H9 (cell line): ENCODE measurements at regions not wholly inside any gene's neighbourhood (a gene's known extent, or its start where the extent isn't known, plus 50 kb on each side); places are given as distances from the start of the nearest gene placed in this dataset.

Experiments
- DNase-seq: peaks from one replicate; pipeline ENCODE4 v3.0.0-alpha.2; 2017
- H2AFZ ChIP-seq: one replicate; pipeline ENCODE4 v1.6.1; 2013; ENCODE audit warnings: mild to moderate bottlenecking, low read length, control low read depth, moderate library complexity
- H2AK5ac ChIP-seq: 2 replicates; pipeline ENCODE4 v1.6.1; 2013; ENCODE audit warnings: low read length, control low read depth, mixed read lengths; ENCODE audit not compliant: insufficient read length
- H2BK120ac ChIP-seq: one replicate; pipeline ENCODE4 v1.6.1; 2013; ENCODE audit warnings: low read depth, mild to moderate bottlenecking, low read length, control low read depth, inconsistent platforms; ENCODE audit not compliant: poor library complexity, severe bottlenecking
- H2BK12ac ChIP-seq: 2 replicates; pipeline ENCODE4 v1.6.1; 2013; ENCODE audit warnings: low read length, control low read depth, mixed read lengths, low read depth; ENCODE audit not compliant: insufficient read length
- H2BK15ac ChIP-seq: 2 replicates; pipeline ENCODE4 v1.6.1; 2013; ENCODE audit warnings: low read depth, low read length, control low read depth
- H2BK20ac ChIP-seq: one replicate; pipeline ENCODE4 v1.6.1; 2013; ENCODE audit warnings: low read depth, mild to moderate bottlenecking, low read length, control low read depth, inconsistent platforms; ENCODE audit not compliant: poor library complexity, severe bottlenecking
- H2BK5ac ChIP-seq: 2 replicates; pipeline ENCODE4 v1.6.1; 2013; ENCODE audit warnings: low read length, control low read depth, mixed read lengths; ENCODE audit not compliant: insufficient read length
- H3K14ac ChIP-seq: 2 replicates; pipeline ENCODE4 v1.6.1; 2013; ENCODE audit warnings: low read length, control low read depth; ENCODE audit not compliant: insufficient read depth
- H3K18ac ChIP-seq: 2 replicates; pipeline ENCODE4 v1.6.1; 2013; ENCODE audit warnings: low read depth, mild to moderate bottlenecking, mixed read lengths, low read length, control low read depth; ENCODE audit not compliant: insufficient read length
- H3K23ac ChIP-seq: 2 replicates; pipeline ENCODE4 v1.6.1; 2013; ENCODE audit warnings: low read length, control low read depth, mixed read lengths, low read depth; ENCODE audit not compliant: insufficient read length
- H3K23me2 ChIP-seq: 2 replicates; pipeline ENCODE4 v1.6.1; 2013; ENCODE audit warnings: low read depth, mild to moderate bottlenecking, mixed read lengths, low read length, control low read depth; ENCODE audit not compliant: insufficient read length, poor library complexity, severe bottlenecking
- H3K27ac ChIP-seq: 2 replicates; pipeline ENCODE4 v1.5.1; 2013; ENCODE audit warnings: low read length, control low read depth, mixed read lengths, low read depth; ENCODE audit not compliant: insufficient read length
- H3K27me3 ChIP-seq: 2 replicates; pipeline ENCODE4 v1.6.1; 2013; ENCODE audit warnings: low read length, control low read depth, inconsistent platforms; ENCODE audit not compliant: insufficient read depth
- H3K4ac ChIP-seq: 2 replicates; pipeline ENCODE4 v1.6.1; 2013; ENCODE audit warnings: low read depth, mild to moderate bottlenecking, control low read depth, inconsistent platforms, low read length, moderate library complexity
- H3K4me1 ChIP-seq: 2 replicates; pipeline ENCODE4 v1.6.1; 2013; ENCODE audit warnings: low read length, control low read depth, inconsistent platforms; ENCODE audit not compliant: insufficient read depth
- H3K4me2 ChIP-seq: 2 replicates; pipeline ENCODE4 v1.6.1; 2013; ENCODE audit warnings: low read length, control low read depth, mixed read lengths; ENCODE audit not compliant: insufficient read length, insufficient read depth
- H3K56ac ChIP-seq: 2 replicates; pipeline ENCODE4 v1.6.1; 2013; ENCODE audit warnings: low read depth, mild to moderate bottlenecking, mixed read lengths, low read length, control low read depth; ENCODE audit not compliant: insufficient read length
- H3K79me1 ChIP-seq: 2 replicates; pipeline ENCODE4 v1.6.1; 2013; ENCODE audit warnings: low read depth, mild to moderate bottlenecking, moderate library complexity, low read length, control low read depth, inconsistent platforms; ENCODE audit not compliant: insufficient read depth, poor library complexity, severe bottlenecking
- H3K79me2 ChIP-seq: 2 replicates; pipeline ENCODE4 v1.6.1; 2013; ENCODE audit warnings: low read length, control low read depth, inconsistent platforms; ENCODE audit not compliant: insufficient read depth
- H3K9ac ChIP-seq: 2 replicates; pipeline ENCODE4 v1.6.1; 2013; ENCODE audit warnings: low read length, control low read depth, mixed read lengths; ENCODE audit not compliant: insufficient read length; ENCODE audit errors: extremely low read depth
- H3K9me3 ChIP-seq: one replicate; pipeline ENCODE4 v1.6.1; 2013; ENCODE audit warnings: low read depth, low read length, inconsistent platforms; ENCODE audit not compliant: control insufficient read depth
- H3T11ph ChIP-seq: one replicate; pipeline ENCODE4 v1.6.1; 2013; ENCODE audit warnings: mild to moderate bottlenecking, low read length, control low read depth, inconsistent platforms
- H4K20me1 ChIP-seq: one replicate; pipeline ENCODE4 v1.6.1; 2013; ENCODE audit not compliant: control insufficient read depth, insufficient read length, insufficient read depth
- H4K5ac ChIP-seq: 2 replicates; pipeline ENCODE4 v1.6.1; 2013; ENCODE audit warnings: low read depth, mild to moderate bottlenecking, mixed read lengths, low read length, control low read depth; ENCODE audit not compliant: insufficient read length
- H4K8ac ChIP-seq: replicated peaks from 2 replicates; pipeline ENCODE4 v1.6.1; 2013; ENCODE audit warnings: low read length, control low read depth, mixed read lengths, low read depth; ENCODE audit not compliant: insufficient read length
- H4K91ac ChIP-seq: 2 replicates; pipeline ENCODE4 v1.6.1; 2013; ENCODE audit warnings: low read depth, mild to moderate bottlenecking, moderate library complexity, mixed read lengths, low read length, control low read depth; ENCODE audit not compliant: insufficient read length
- H3K27ac Mint-ChIP-seq, 3 experiments: 2 replicates in 2 of 3; 3 replicates in 1 of 3; pipeline ENCODE4 v1.8.0; 2020 to 2021; ENCODE audit warnings: mixed read lengths in 3 of 3, mild to moderate bottlenecking in 1 of 3, moderate library complexity in 1 of 3
- H3K27me3 Mint-ChIP-seq: 2 replicates; pipeline ENCODE4 v1.8.0; 2021; ENCODE audit warnings: low read depth, mild to moderate bottlenecking, moderate library complexity, mixed read lengths
- H3K36me3 Mint-ChIP-seq, 3 experiments: 2 replicates in 2 of 3; 3 replicates in 1 of 3; pipeline ENCODE4 v1.8.0; 2020 to 2021; ENCODE audit warnings: low read depth in 3 of 3, mixed read lengths in 3 of 3; ENCODE audit not compliant: insufficient read depth in 1 of 3
- H3K4me1 Mint-ChIP-seq, 2 experiments: 2 replicates each; pipeline ENCODE4 v1.8.0; 2020; ENCODE audit warnings: mixed read lengths in 2 of 2
- H3K4me3 Mint-ChIP-seq, 2 experiments: 2 replicates in 1 of 2; 3 replicates in 1 of 2; pipeline ENCODE4 v1.8.0; 2020 to 2021; ENCODE audit warnings: mild to moderate bottlenecking in 2 of 2, mixed read lengths in 2 of 2, moderate library complexity in 1 of 2
- H3K9me3 Mint-ChIP-seq, 2 experiments: 2 replicates in 1 of 2; 3 replicates in 1 of 2; pipeline ENCODE4 v1.8.0; 2020; ENCODE audit warnings: mild to moderate bottlenecking in 2 of 2, mixed read lengths in 2 of 2, moderate library complexity in 1 of 2
- CTCF ChIP-seq: fragments of 200-600 bp; sonication (generic); conservative IDR thresholded peaks from 3 replicates; pipeline ENCODE4 v1.8.0; 2021; ENCODE audit warnings: antibody characterized with exemption, mild to moderate bottlenecking
- WGBS: extraction: QIAGEN DNeasy Blood & Tissue Kit; methylation state at CpG from one replicate; pipeline ENCODE4 v1.1.7; 2013; ENCODE audit warnings: missing lambda C conversion rate, low lambda C conversion rate, mixed read lengths; ENCODE audit not compliant: insufficient read length; ENCODE audit errors: extremely low coverage; 5-methylcytosine and 5-hydroxymethylcytosine counted together

DNA sequence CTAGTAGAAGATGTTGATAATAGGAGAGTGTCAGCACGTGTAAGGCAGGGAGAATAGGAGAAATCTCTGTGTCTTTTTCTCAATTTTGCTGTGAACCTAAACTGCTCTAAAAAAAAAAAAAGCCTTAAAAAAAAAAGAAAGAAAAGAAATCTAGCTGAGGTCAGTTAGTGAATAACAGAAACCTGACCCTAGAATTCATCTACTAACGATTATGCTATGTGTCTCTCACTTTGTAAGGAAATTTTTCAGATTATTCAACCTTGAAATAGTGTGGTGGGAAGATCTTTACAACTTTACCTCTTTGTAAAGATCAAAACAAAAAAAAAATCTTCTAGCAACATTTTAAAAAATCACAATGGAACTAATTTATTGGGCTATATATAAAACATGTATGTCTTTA lies 995.7 kb downstream of the GALC start:
- Mint-ChIP-seq H3K4me1 (no peaks in the 10 kb centered on the region), H3K9me3 (no peaks in the 10 kb centered on the region), H3K36me3 (no peaks in the 10 kb centered on the region), H3K27me3 (no peaks in the 10 kb centered on the region), H3K4me3 (no peak overlapping the region), H3K27ac (no peak overlapping the region)
- WGBS: no CpG with 5 or more reads among the region's 2 CpGs
- no peak overlapping the region for H2BK120ac ChIP-seq
- H3K27me3 ChIP-seq: no peaks in the 10 kb centered on the region
- no peak overlapping the region for H3K56ac ChIP-seq
- no peaks in the 10 kb centered on the region for H3K4me1 ChIP-seq
- H3K23ac ChIP-seq: no peak overlapping the region
- H3K4ac ChIP-seq: no peak overlapping the region
- no peak for DNase-seq
- no peak overlapping the region for H2AFZ ChIP-seq
- no peak overlapping the region for H4K8ac ChIP-seq
- no peak overlapping the region for H3K18ac ChIP-seq
- H4K5ac ChIP-seq: no peak overlapping the region
- no peak overlapping the region for H3K4me2 ChIP-seq
- no peak overlapping the region for H3K14ac ChIP-seq
- H3K27ac ChIP-seq: no peak overlapping the region
- no peaks in the 10 kb centered on the region for H3K79me2 ChIP-seq
- no peak overlapping the region for H3T11ph ChIP-seq
- H2BK15ac ChIP-seq: no peak overlapping the region
- H3K9me3 ChIP-seq: no peaks in the 10 kb centered on the region
- no peak overlapping the region for H3K9ac ChIP-seq
- H3K23me2 ChIP-seq: no peaks in the 10 kb centered on the region
- no peak for TF ChIP-seq CTCF
- no peak overlapping the region for H2BK12ac ChIP-seq
- no peaks in the 10 kb centered on the region for H3K79me1 ChIP-seq
- H2AK5ac ChIP-seq: no peak overlapping the region
- H4K20me1 ChIP-seq: no peaks in the 10 kb centered on the region
- no peak overlapping the region for H2BK20ac ChIP-seq
- H2BK5ac ChIP-seq: no peak overlapping the region
- H4K91ac ChIP-seq: no peak overlapping the region
